Endothelial cell of umbilical vein (primary cell): ENCODE measurements at regions not wholly inside any gene's neighbourhood (a gene's known extent, or its start where the extent isn't known, plus 50 kb on each side); places are given as distances from the start of the nearest gene placed in this dataset.

Source experiments
- BruUV-seq: library from RNA; stranded (reverse); fragments of 400-500 nt; replicated peaks from 2 replicates; lab custom pipeline; 2021; lab: Mats Ljungman, UMichigan
- CTCF ChIA-PET: fragments of 300-600, 350-600 bp; sonication (Branson Sonifier 250); formaldehyde crosslinking; loops from one replicate; lab custom pipeline; 2021; ENCODE audit warnings: antibody characterized with exemption, inconsistent platforms; lab: Charles Lee
- POLR2A ChIA-PET: fragments of 300-600, 350-600 bp; sonication (Branson Sonifier 250); formaldehyde crosslinking; loops from one replicate; lab custom pipeline; 2021; ENCODE audit warnings: antibody characterized with exemption, inconsistent platforms; lab: Charles Lee
- DNase-seq: peaks from one replicate; pipeline ENCODE4 v3.0.0-alpha.2; 2011; ENCODE audit warnings: low read depth, low spot score
- FAIRE-seq: peaks from 2 replicates; lab custom pipeline; 2011; peaks lifted over from hg19 to GRCh38; lab: Jason Lieb, UNC
- H2AFZ ChIP-seq: 2 replicates; pipeline ENCODE4 v1.6.0; 2012; ENCODE audit warnings: low read depth, low read length, control low read depth, inconsistent platforms
- H3K27ac ChIP-seq: 2 replicates; pipeline ENCODE4 v1.5.1; 2011; ENCODE audit warnings: low read depth, mild to moderate bottlenecking, control low read depth, low read length, moderate library complexity; ENCODE audit not compliant: insufficient read depth
- H3K27me3 ChIP-seq, 2 experiments: 2 replicates each; pipeline versions ENCODE4 v1.6.0 to v1.6.1; 2011; ENCODE audit warnings: low read length in 2 of 2, mixed read lengths in 1 of 2; ENCODE audit not compliant: control insufficient read depth in 2 of 2, insufficient read depth in 2 of 2
- H3K36me3 ChIP-seq, 2 experiments: 2 replicates in 1 of 2; 3 replicates in 1 of 2; pipeline ENCODE4 v1.5.1; 2011; ENCODE audit warnings: low read length in 2 of 2, mild to moderate bottlenecking in 1 of 2, moderate library complexity in 1 of 2; ENCODE audit not compliant: control insufficient read depth in 2 of 2, insufficient read depth in 2 of 2; ENCODE audit errors: extremely low read depth in 1 of 2
- H3K4me1 ChIP-seq: 3 replicates; pipeline ENCODE4 v1.5.1; 2011; ENCODE audit warnings: mild to moderate bottlenecking, low read length; ENCODE audit not compliant: control insufficient read depth, insufficient read depth; ENCODE audit errors: extremely low read depth
- H3K4me2 ChIP-seq: 2 replicates; pipeline ENCODE4 v1.6.1; 2011; ENCODE audit warnings: low read length, control low read depth, mixed read lengths; ENCODE audit not compliant: insufficient read depth
- H3K4me3 ChIP-seq, 3 experiments: fragments of 200-600 bp in 1 of 3; sonication (generic), shearing (Covaris generic) in 1 of 3; replicated peaks in 1 of 3; 2 replicates each; pipeline ENCODE4 v1.5.1; 2011 to 2016; ENCODE audit warnings: control low read depth in 3 of 3, low read length in 3 of 3, mild to moderate bottlenecking in 2 of 3, inconsistent platforms in 1 of 3, low read depth in 1 of 3, moderate library complexity in 1 of 3; ENCODE audit not compliant: insufficient read depth in 1 of 3
- H3K79me2 ChIP-seq: 2 replicates; pipeline ENCODE4 v1.6.0; 2012; ENCODE audit warnings: low read length, inconsistent platforms; ENCODE audit not compliant: control insufficient read depth, insufficient read depth
- H3K9ac ChIP-seq: replicated peaks from 2 replicates; pipeline ENCODE3; 2011; ENCODE audit warnings: low read length, control low read depth; ENCODE audit not compliant: insufficient read depth; ENCODE audit errors: extremely low read depth
- H3K9me1 ChIP-seq: replicated peaks from 3 replicates; pipeline ENCODE4 v1.6.0; 2011; ENCODE audit warnings: mild to moderate bottlenecking, low read length; ENCODE audit not compliant: control insufficient read depth, insufficient read depth; ENCODE audit errors: extremely low read depth
- H3K9me3 ChIP-seq: replicated peaks from 2 replicates; pipeline ENCODE4 v1.5.1; 2012; ENCODE audit warnings: low read length, inconsistent platforms; ENCODE audit not compliant: control insufficient read depth, insufficient read depth
- H4K20me1 ChIP-seq: replicated peaks from 2 replicates; pipeline ENCODE3; 2011; ENCODE audit warnings: mild to moderate bottlenecking, low read length; ENCODE audit not compliant: control insufficient read depth, insufficient read depth; ENCODE audit errors: extremely low read depth
- CTCF ChIP-seq, 2 donors: IDR thresholded peaks; 1 replicate in 1 of 2; 2 replicates in 1 of 2; pipeline ENCODE4 v1.5.1; 2011; ENCODE audit warnings: low read length in 2 of 2, mild to moderate bottlenecking in 2 of 2, moderate library complexity in 2 of 2, control low read depth in 1 of 2, inconsistent platforms in 1 of 2, low read depth in 1 of 2; ENCODE audit not compliant: insufficient read depth in 1 of 2; ENCODE audit errors: extremely low read depth in 1 of 2
- EZH2 ChIP-seq: IDR thresholded peaks from 2 replicates; pipeline ENCODE4 v1.6.1; 2012; ENCODE audit warnings: borderline replicate concordance, low read depth, mild to moderate bottlenecking, moderate library complexity, low read length, inconsistent platforms; ENCODE audit not compliant: severe bottlenecking
- FOS ChIP-seq: IDR thresholded peaks from 2 replicates; pipeline ENCODE4 v1.6.1; 2011; ENCODE audit warnings: mild to moderate bottlenecking, low read length, moderate library complexity, borderline replicate concordance; ENCODE audit not compliant: insufficient read depth
- GATA2 ChIP-seq: IDR thresholded peaks from 2 replicates; pipeline ENCODE4 v1.7.0; 2011; ENCODE audit warnings: low read depth, mild to moderate bottlenecking, moderate library complexity, mixed read lengths, low read length; ENCODE audit not compliant: insufficient read length, insufficient read depth
- JUN ChIP-seq: IDR thresholded peaks from 2 replicates; pipeline ENCODE4 v1.6.1; 2011; ENCODE audit warnings: borderline replicate concordance, low read depth; ENCODE audit not compliant: insufficient read length, insufficient read depth
- MAX ChIP-seq: IDR thresholded peaks from 2 replicates; pipeline ENCODE4 v1.6.1; 2011; ENCODE audit not compliant: insufficient read depth, insufficient read length
- MYC ChIP-seq: IDR thresholded peaks from one replicate; pipeline ENCODE4 v1.6.1; 2011; ENCODE audit warnings: mild to moderate bottlenecking, low read depth, low read length
- POLR2A ChIP-seq: IDR thresholded peaks from 2 replicates; pipeline ENCODE4 v1.6.1; 2012; ENCODE audit warnings: low read depth, mild to moderate bottlenecking, control low read depth, low read length
- POLR2AphosphoS5 ChIP-seq: IDR thresholded peaks from 2 replicates; pipeline ENCODE4 v1.6.1; 2012; ENCODE audit warnings: low read depth, mild to moderate bottlenecking, control low read depth, low read length, moderate library complexity; ENCODE audit not compliant: insufficient read depth
- dilution Hi-C: fragments of 300-500 bp; cut with MboI; formaldehyde crosslinking; loops from one replicate; pipeline ENCODE4 v1.15.0; 2019; ENCODE audit warnings: low sequenced_read_pairs; ENCODE audit not compliant: extremely low pct_ligation_motif_present
- intact Hi-C: fragments of 100-400 bp; cut with micrococcal nuclease; formaldehyde crosslinking; loops from one replicate; pipeline ENCODE4 v1.10.0; 2022

- no peaks in the 10 kb centered on the region for H3K9me1 ChIP-seq
- FAIRE-seq: no peak
- no peak for DNase-seq
- H3K9ac ChIP-seq: no peak overlapping the region
- H3K4me3 ChIP-seq: no peak overlapping the region
- dilution Hi-C loops: no loop called here
- H3K27ac ChIP-seq: no peak overlapping the region
- no peaks in the 10 kb centered on the region for H3K9me3 ChIP-seq
- peaks cover 12 to 21% of the 10 kb centered on the region in 2 experiments for H3K27me3 ChIP-seq
- ChIA-PET POLR2A (no interaction called here), CTCF (no interaction called here)
- no peaks in the 10 kb centered on the region for H3K36me3 ChIP-seq
- intact Hi-C loops: no loop called here
- no peak for TF ChIP-seq CTCF (IDR thresholded peaks at IDR 0.05; ENCODE audit: extremely low read depth in 1 of 2, insufficient read depth in 1 of 2, low read depth in 1 of 2, low read length in 2 of 2)
- no peaks in the 10 kb centered on the region for H4K20me1 ChIP-seq
- no TSS peak for BruUV-seq
- H3K79me2 ChIP-seq: no peaks in the 10 kb centered on the region
- peaks cover 22% of the 10 kb centered on the region for H3K4me1 ChIP-seq
- H3K4me2 ChIP-seq: no peak overlapping the region
- H2AFZ ChIP-seq: no peak overlapping the region
Measured at GRCh38 chr4:159500861-159501260, 398.0 kb downstream of the RAPGEF2 start.

GRCh38 chr4:159503236-159504008, 400.5 kb downstream of the RAPGEF2 start:
- Histone ChIP-seq H4K20me1 (no peaks in the 10 kb centered on the region), H3K9ac (no peak overlapping the region), H3K4me2 (no peak overlapping the region), H3K9me3 (no peaks in the 10 kb centered on the region), H3K9me1 (no peaks in the 10 kb centered on the region), H3K79me2 (no peaks in the 10 kb centered on the region), H2AFZ (no peak overlapping the region), H3K4me1 (peaks cover 22% of the 10 kb centered on the region), H3K27ac (no peak overlapping the region), H3K27me3 (peaks cover 12 to 21% of the 10 kb centered on the region in 2 experiments), H3K4me3 (no peak overlapping the region), H3K36me3 (no peaks in the 10 kb centered on the region)
- intact Hi-C loops (loop anchor here (1.0 kb wide), 1 partner anchor 13 kb away; no protein-coding TSS in a partner anchor), dilution Hi-C loops (no loop called here)
- POLR2A ChIA-PET: no interaction called here
- TF ChIP-seq POLR2AphosphoS5 (no peak), POLR2A (no peak), MAX (no peak), MYC (no peak), FOS (no peak), GATA2 (no peak), CTCF (IDR thresholded peaks at IDR 0.05; ENCODE audit: extremely low read depth in 1 of 2, insufficient read depth in 1 of 2, low read depth in 1 of 2, low read length in 2 of 2) (no peak), EZH2 (no peak), JUN (no peak)
- BruUV-seq: no TSS peak
- CTCF ChIA-PET: interaction anchor here (3.8 kb wide), 1 partner anchor 12 kb away, joined by 28 read pairs; no protein-coding TSS in a partner anchor
- FAIRE-seq: no peak
- no peak for DNase-seq
